ENCODE measurements at regions not wholly inside any gene's neighbourhood (a gene's known extent, or its start where the extent isn't known, plus 50 kb on each side); places are given as distances from the start of the nearest gene placed in this dataset.

DNA sequence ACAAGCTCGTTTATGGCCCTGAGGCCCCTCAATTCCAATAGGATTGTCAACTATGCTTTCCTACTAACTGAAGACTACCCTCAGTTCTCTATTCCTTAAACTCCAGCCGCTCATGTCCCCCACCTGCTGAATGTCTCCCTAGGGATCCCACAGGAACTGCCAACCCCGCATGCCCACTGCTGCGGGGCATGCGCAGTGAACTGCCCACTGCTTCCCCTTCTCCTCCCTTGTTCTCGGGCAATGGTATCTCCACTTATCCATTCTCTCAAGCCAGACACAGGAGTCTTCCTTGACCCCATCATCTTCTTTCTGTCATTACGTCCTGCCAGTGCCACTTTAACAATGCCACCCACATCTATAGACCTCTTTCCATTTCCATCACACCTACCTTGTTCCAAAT, 90.0 kb downstream of the FGF18 start:
- TF ChIP-seq, protein P1, sequence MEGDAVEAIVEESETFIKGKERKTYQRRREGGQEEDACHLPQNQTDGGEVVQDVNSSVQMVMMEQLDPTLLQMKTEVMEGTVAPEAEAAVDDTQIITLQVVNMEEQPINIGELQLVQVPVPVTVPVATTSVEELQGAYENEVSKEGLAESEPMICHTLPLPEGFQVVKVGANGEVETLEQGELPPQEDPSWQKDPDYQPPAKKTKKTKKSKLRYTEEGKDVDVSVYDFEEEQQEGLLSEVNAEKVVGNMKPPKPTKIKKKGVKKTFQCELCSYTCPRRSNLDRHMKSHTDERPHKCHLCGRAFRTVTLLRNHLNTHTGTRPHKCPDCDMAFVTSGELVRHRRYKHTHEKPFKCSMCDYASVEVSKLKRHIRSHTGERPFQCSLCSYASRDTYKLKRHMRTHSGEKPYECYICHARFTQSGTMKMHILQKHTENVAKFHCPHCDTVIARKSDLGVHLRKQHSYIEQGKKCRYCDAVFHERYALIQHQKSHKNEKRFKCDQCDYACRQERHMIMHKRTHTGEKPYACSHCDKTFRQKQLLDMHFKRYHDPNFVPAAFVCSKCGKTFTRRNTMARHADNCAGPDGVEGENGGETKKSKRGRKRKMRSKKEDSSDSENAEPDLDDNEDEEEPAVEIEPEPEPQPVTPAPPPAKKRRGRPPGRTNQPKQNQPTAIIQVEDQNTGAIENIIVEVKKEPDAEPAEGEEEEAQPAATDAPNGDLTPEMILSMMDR (IDR thresholded peaks at IDR 0.05), result no peak
- TF ChIP-seq POLR2AphosphoS5 (IDR thresholded peaks at IDR 0.05; ENCODE audit: low read depth, low read length), result no peak
- TF ChIP-seq TCF7L2 (IDR thresholded peaks at IDR 0.05; ENCODE audit: low read depth, low read length), result no peak

Measured in Panc1 (cell line).